Keratinocyte (primary cell): ENCODE measurements at regions not wholly inside any gene's neighbourhood (a gene's known extent, or its start where the extent isn't known, plus 50 kb on each side); places are given as distances from the start of the nearest gene placed in this dataset.

Source experiments
- DNase-seq: peaks from one replicate; pipeline ENCODE4 v3.0.0-alpha.2; 2011; ENCODE audit warnings: low read depth, missing footprints, low spot score
- FAIRE-seq: peaks from 2 replicates; lab custom pipeline; 2011; peaks lifted over from hg19 to GRCh38; lab: Jason Lieb, UNC
- H2AFZ ChIP-seq: 2 replicates; pipeline ENCODE4 v1.6.0; 2012; ENCODE audit warnings: low read length, control low read depth, inconsistent platforms; ENCODE audit not compliant: control insufficient read depth
- H3K27ac ChIP-seq: 2 replicates; pipeline ENCODE4 v1.5.1; 2011; ENCODE audit warnings: low read length; ENCODE audit not compliant: control insufficient read depth, insufficient read depth
- H3K27me3 ChIP-seq: 3 replicates; pipeline ENCODE4 v1.6.0; 2011; ENCODE audit warnings: low read length; ENCODE audit not compliant: control insufficient read depth, insufficient read depth; ENCODE audit errors: extremely low read depth
- H3K36me3 ChIP-seq, 2 experiments: 2 replicates in 1 of 2; 3 replicates in 1 of 2; pipeline ENCODE4 v1.5.1; 2011; ENCODE audit warnings: low read length in 2 of 2, mild to moderate bottlenecking in 1 of 2; ENCODE audit not compliant: control insufficient read depth in 2 of 2, insufficient read depth in 2 of 2; ENCODE audit errors: extremely low read depth in 1 of 2
- H3K4me1 ChIP-seq: 3 replicates; pipeline ENCODE4 v1.5.1; 2011; ENCODE audit warnings: low read length; ENCODE audit not compliant: control insufficient read depth, insufficient read depth; ENCODE audit errors: extremely low read depth
- H3K4me2 ChIP-seq: 3 replicates; pipeline ENCODE4 v1.6.0; 2011; ENCODE audit warnings: low read depth, low read length; ENCODE audit not compliant: control insufficient read depth, insufficient read depth; ENCODE audit errors: extremely low read depth
- H3K4me3 ChIP-seq, 3 experiments: fragments of 200-600 bp in 1 of 3; sonication (generic) in 1 of 3; 2 replicates in 2 of 3; 3 replicates in 1 of 3; pipeline ENCODE4 v1.5.1; 2011 to 2016; ENCODE audit warnings: low read length in 3 of 3, mild to moderate bottlenecking in 3 of 3, control low read depth in 2 of 3, inconsistent platforms in 1 of 3, low read depth in 1 of 3, mixed read lengths in 1 of 3, mixed run types in 1 of 3, moderate library complexity in 1 of 3; ENCODE audit not compliant: control insufficient read depth in 2 of 3, insufficient read depth in 2 of 3; ENCODE audit errors: extremely low read depth in 1 of 3
- H3K79me2 ChIP-seq: 2 replicates; pipeline ENCODE4 v1.6.0; 2012; ENCODE audit warnings: low read length; ENCODE audit not compliant: control insufficient read depth, insufficient read depth
- H3K9ac ChIP-seq: 3 replicates; pipeline ENCODE4 v1.6.0; 2011; ENCODE audit warnings: low read length; ENCODE audit not compliant: control insufficient read depth, insufficient read depth; ENCODE audit errors: extremely low read depth
- H3K9me1 ChIP-seq: 3 replicates; pipeline ENCODE4 v1.6.0; 2011; ENCODE audit warnings: low read length; ENCODE audit not compliant: control insufficient read depth, insufficient read depth; ENCODE audit errors: extremely low read depth
- H3K9me3 ChIP-seq: 2 replicates; pipeline ENCODE4 v1.5.1; 2012; ENCODE audit warnings: low read depth, low read length; ENCODE audit not compliant: control insufficient read depth
- H4K20me1 ChIP-seq: 3 replicates; pipeline ENCODE4 v1.6.0; 2011; ENCODE audit warnings: low read length; ENCODE audit not compliant: control insufficient read depth, insufficient read depth; ENCODE audit errors: extremely low read depth
- EZH2 ChIP-seq: IDR thresholded peaks from one replicate; pipeline ENCODE4 v1.6.1; 2012; ENCODE audit warnings: inconsistent platforms, mild to moderate bottlenecking, low read length, moderate library complexity
- dilution Hi-C: fragments of 300-500 bp; cut with MboI; formaldehyde crosslinking; loops from one replicate; pipeline ENCODE4 v1.7.0; 2020; ENCODE audit warnings: low sequenced_read_pairs; ENCODE audit not compliant: extremely low pct_ligation_motif_present
- TF ChIP-seq, protein P1 (sequence below), 3 experiments: IDR thresholded peaks in 1 of 3; conservative IDR thresholded peaks in 1 of 3; optimal IDR thresholded peaks in 1 of 3; 2 replicates in 2 of 3; 3 replicates in 1 of 3; pipeline versions ENCODE3 to v1.5.1; 2011; ENCODE audit warnings: low read length in 3 of 3, mild to moderate bottlenecking in 3 of 3, moderate library complexity in 2 of 3, control low read depth in 1 of 3, inconsistent platforms in 1 of 3; ENCODE audit not compliant: insufficient read depth in 2 of 3; ENCODE audit errors: extremely low read depth in 1 of 3

DNA sequence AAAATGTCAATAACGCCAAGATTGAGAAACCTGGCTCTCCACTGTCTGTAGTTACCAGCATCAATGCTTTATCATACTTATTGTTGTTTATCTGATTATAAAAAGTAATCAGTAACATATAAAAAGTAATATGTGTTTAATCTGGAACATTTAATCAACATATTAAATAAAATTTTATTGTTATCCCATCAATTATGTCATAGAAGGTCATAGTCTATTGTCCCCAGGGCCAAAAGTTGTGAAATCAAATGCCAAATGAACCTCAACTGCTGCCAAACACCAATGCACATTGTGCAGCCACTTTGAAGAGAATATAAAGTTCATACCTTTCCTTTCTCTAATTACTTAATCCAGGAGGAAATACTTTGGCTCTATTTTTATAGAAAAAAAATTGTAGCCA, 106.6 kb downstream of the EOMES start:
- no peaks in the 10 kb centered on the region for H3K9me3 ChIP-seq
- H3K4me3 ChIP-seq, result no peak overlapping the region
- H4K20me1 ChIP-seq, result no peaks in the 10 kb centered on the region
- H3K4me1 ChIP-seq, result no peaks in the 10 kb centered on the region
- no peaks in the 10 kb centered on the region for H3K9me1 ChIP-seq
- no peaks in the 10 kb centered on the region for H3K79me2 ChIP-seq
- H3K9ac ChIP-seq, result no peak overlapping the region
- DNase-seq (no peak), FAIRE-seq (no peak)
- H3K4me2 ChIP-seq, result no peak overlapping the region
- no peak overlapping the region for H3K27ac ChIP-seq
- no peaks in the 10 kb centered on the region for H3K36me3 ChIP-seq
- dilution Hi-C loops, result no loop called here
- no peak overlapping the region for H2AFZ ChIP-seq
- TF ChIP-seq, protein P1, sequence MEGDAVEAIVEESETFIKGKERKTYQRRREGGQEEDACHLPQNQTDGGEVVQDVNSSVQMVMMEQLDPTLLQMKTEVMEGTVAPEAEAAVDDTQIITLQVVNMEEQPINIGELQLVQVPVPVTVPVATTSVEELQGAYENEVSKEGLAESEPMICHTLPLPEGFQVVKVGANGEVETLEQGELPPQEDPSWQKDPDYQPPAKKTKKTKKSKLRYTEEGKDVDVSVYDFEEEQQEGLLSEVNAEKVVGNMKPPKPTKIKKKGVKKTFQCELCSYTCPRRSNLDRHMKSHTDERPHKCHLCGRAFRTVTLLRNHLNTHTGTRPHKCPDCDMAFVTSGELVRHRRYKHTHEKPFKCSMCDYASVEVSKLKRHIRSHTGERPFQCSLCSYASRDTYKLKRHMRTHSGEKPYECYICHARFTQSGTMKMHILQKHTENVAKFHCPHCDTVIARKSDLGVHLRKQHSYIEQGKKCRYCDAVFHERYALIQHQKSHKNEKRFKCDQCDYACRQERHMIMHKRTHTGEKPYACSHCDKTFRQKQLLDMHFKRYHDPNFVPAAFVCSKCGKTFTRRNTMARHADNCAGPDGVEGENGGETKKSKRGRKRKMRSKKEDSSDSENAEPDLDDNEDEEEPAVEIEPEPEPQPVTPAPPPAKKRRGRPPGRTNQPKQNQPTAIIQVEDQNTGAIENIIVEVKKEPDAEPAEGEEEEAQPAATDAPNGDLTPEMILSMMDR (optimal IDR thresholded peaks at IDR 0.05 in 1 of 3, IDR thresholded peaks at IDR 0.05 in 1 of 3, conservative IDR thresholded peaks at IDR 0.05 in 1 of 3; ENCODE audit: extremely low read depth in 1 of 3, insufficient read depth in 2 of 3, low read length in 3 of 3), result no peak
- no peak for TF ChIP-seq EZH2
- no peaks in the 10 kb centered on the region for H3K27me3 ChIP-seq

DNA sequence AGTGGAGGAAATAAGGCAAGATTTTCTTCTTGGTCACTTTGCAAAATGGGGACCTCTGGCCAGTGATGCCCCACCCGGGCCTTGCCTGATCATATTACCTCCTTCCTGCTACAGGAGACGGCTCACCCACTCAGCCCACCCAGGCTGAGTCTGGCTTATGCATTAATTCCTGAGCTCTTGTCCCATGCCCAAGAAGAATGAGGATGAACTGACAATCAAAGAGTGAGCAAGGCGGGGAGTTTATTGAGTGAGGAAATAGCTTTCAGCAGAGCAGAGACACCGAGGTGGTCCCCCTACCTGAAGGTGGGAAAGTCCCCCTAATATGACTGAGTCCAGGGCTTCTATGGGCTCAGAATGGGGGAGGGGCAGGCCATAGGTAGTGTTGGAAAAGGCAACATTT, 107.5 kb downstream of the EOMES start:
- Histone ChIP-seq H3K9ac (no peak overlapping the region), H2AFZ (no peak overlapping the region), H3K79me2 (no peaks in the 10 kb centered on the region), H3K4me3 (no peak overlapping the region), H3K4me2 (no peak overlapping the region), H3K9me3 (no peaks in the 10 kb centered on the region), H3K27ac (no peak overlapping the region), H3K27me3 (no peaks in the 10 kb centered on the region), H3K9me1 (no peaks in the 10 kb centered on the region), H3K36me3 (no peaks in the 10 kb centered on the region), H4K20me1 (no peaks in the 10 kb centered on the region), H3K4me1 (no peaks in the 10 kb centered on the region)
- FAIRE-seq (no peak), DNase-seq (no peak)
- TF ChIP-seq EZH2, result no peak
- TF ChIP-seq, protein P1 (optimal IDR thresholded peaks at IDR 0.05 in 1 of 3, IDR thresholded peaks at IDR 0.05 in 1 of 3, conservative IDR thresholded peaks at IDR 0.05 in 1 of 3; ENCODE audit: extremely low read depth in 1 of 3, insufficient read depth in 2 of 3, low read length in 3 of 3), result no peak
- dilution Hi-C loops, result no loop called here
